MM.1S (cell line): ENCODE measurements at regions not wholly inside any gene's neighbourhood (a gene's known extent, or its start where the extent isn't known, plus 50 kb on each side); places are given as distances from the start of the nearest gene placed in this dataset.

Experiments used
- CTCF ChIP-seq: fragments of 300-600 bp; sonication (generic); IDR thresholded peaks from 2 replicates; pipeline ENCODE4 v1.5.1; 2016; ENCODE audit warnings: antibody characterized with exemption, low read length, mixed read lengths
- EZH2 ChIP-seq: fragments of 300-600 bp; sonication (generic); optimal IDR thresholded peaks from 2 replicates; pipeline ENCODE3; 2017; ENCODE audit warnings: low read depth, mild to moderate bottlenecking, antibody characterized with exemption, low read length, mixed read lengths
- EZH2phosphoT487 ChIP-seq: fragments of 300-600 bp; sonication (generic); IDR thresholded peaks from 2 replicates; pipeline ENCODE4 v1.6.1; 2018; ENCODE audit warnings: antibody characterized with exemption, low read length

GRCh38 chr22:22786301-22787115 is 101.1 kb upstream of the IGLL5 start:
- no peak for TF ChIP-seq EZH2
- TF ChIP-seq CTCF = no peak
- TF ChIP-seq EZH2phosphoT487 = no peak
